Stimulated activated memory B cell treated with anti-CD40 and anti-IgM and Interleukin-4, amounts not matched to agents 10 μg/mL and 1 μg/mL and 100 μg/mL, for 72 hours (primary cell): ENCODE measurements at regions not wholly inside any gene's neighbourhood (a gene's known extent, or its start where the extent isn't known, plus 50 kb on each side); places are given as distances from the start of the nearest gene placed in this dataset.

Source experiments
- ATAC-seq: fragments of 150-1000 bp; cut with Tn5 transposase; 2 replicates; pipeline ENCODE4 v1.10.0; 2021
- H3K27ac Mint-ChIP-seq: one replicate; pipeline ENCODE4 v1.8.0; 2022; ENCODE audit warnings: mild to moderate bottlenecking, mixed read lengths
- H3K27me3 Mint-ChIP-seq: one replicate; pipeline ENCODE4 v1.8.0; 2022; ENCODE audit warnings: mixed read lengths
- H3K36me3 Mint-ChIP-seq: one replicate; pipeline ENCODE4 v1.8.0; 2022; ENCODE audit warnings: mixed read lengths
- H3K4me1 Mint-ChIP-seq: one replicate; pipeline ENCODE4 v1.8.0; 2022; ENCODE audit warnings: mixed read lengths
- H3K4me3 Mint-ChIP-seq: one replicate; pipeline ENCODE4 v1.8.0; 2022; ENCODE audit warnings: mild to moderate bottlenecking, moderate library complexity, mixed read lengths
- H3K9me3 Mint-ChIP-seq: one replicate; pipeline ENCODE4 v1.8.0; 2022; ENCODE audit warnings: mixed read lengths

- H3K27ac Mint-ChIP-seq = no peak overlapping the region
- H3K4me3 Mint-ChIP-seq = no peak overlapping the region
- peaks cover 9% of the 10 kb centered on the region for H3K4me1 Mint-ChIP-seq
- H3K36me3 Mint-ChIP-seq = peaks cover 8% of the 10 kb centered on the region
- ATAC-seq = no peak
- H3K9me3 Mint-ChIP-seq = peaks cover 14% of the 10 kb centered on the region
- peaks cover 25% of the 10 kb centered on the region for H3K27me3 Mint-ChIP-seq
Measured at GRCh38 chr7:156560696-156561095, 79.9 kb upstream of the RNF32 start.

- no peak for ATAC-seq
- H3K4me1 Mint-ChIP-seq = peaks cover 2% of the 10 kb centered on the region
- peaks cover 25% of the 10 kb centered on the region for H3K27me3 Mint-ChIP-seq
- no peak overlapping the region for H3K4me3 Mint-ChIP-seq
- H3K27ac Mint-ChIP-seq = no peak overlapping the region
- peaks cover 12% of the 10 kb centered on the region for H3K9me3 Mint-ChIP-seq
- H3K36me3 Mint-ChIP-seq = peaks cover 4% of the 10 kb centered on the region
Measured at GRCh38 chr7:156560075-156560474, 80.5 kb upstream of the RNF32 start.

DNA sequence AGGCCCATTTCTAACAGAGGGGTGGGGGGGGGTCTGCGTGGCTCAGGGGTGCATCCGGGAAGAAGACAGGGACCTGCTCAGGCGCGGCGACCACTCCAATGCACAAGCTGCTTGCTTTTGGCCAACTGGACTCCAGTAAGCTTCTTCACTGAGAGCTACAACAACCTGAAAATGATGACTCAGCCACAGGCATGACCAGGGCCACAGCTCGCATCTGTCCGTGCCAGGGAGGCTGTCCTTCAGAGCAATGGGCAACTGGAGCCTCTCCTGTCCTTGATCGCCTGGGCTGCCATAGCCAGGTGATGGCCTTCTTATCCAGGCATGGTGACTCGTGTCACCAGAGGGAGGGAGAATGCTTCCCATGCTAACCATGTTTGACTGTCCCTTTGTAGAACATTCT, 81.6 kb upstream of the RNF32 start:
- H3K9me3 Mint-ChIP-seq = peaks cover 7% of the 10 kb centered on the region
- ATAC-seq = no peak
- H3K27me3 Mint-ChIP-seq = peaks cover 25% of the 10 kb centered on the region
- H3K36me3 Mint-ChIP-seq = no peaks in the 10 kb centered on the region
- H3K4me1 Mint-ChIP-seq = no peaks in the 10 kb centered on the region
- H3K4me3 Mint-ChIP-seq = no peak overlapping the region
- H3K27ac Mint-ChIP-seq = no peak overlapping the region

DNA sequence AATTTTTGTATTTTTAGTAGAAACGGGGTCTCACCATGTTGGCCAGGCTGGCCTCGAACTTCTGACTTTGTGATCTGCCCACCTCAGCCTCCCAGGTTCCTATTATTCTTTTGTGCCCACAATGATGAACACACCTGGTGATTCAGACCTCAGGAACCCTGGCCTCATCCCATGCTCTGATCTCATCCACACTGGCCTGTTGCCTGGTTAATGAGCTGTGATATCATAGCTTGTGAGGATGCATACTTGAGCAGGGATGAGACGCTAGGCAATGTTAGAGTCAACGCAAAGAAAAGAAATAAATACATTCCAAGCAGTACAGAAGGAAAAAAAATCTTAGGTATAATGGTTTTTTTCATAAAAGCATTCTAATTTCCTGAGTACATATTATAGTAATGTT, 82.4 kb upstream of the RNF32 start:
- Mint-ChIP-seq H3K27me3 (peaks cover 25% of the 10 kb centered on the region), H3K9me3 (no peaks in the 10 kb centered on the region), H3K36me3 (no peaks in the 10 kb centered on the region), H3K4me1 (no peaks in the 10 kb centered on the region), H3K27ac (no peak overlapping the region), H3K4me3 (no peak overlapping the region)
- ATAC-seq = no peak

DNA sequence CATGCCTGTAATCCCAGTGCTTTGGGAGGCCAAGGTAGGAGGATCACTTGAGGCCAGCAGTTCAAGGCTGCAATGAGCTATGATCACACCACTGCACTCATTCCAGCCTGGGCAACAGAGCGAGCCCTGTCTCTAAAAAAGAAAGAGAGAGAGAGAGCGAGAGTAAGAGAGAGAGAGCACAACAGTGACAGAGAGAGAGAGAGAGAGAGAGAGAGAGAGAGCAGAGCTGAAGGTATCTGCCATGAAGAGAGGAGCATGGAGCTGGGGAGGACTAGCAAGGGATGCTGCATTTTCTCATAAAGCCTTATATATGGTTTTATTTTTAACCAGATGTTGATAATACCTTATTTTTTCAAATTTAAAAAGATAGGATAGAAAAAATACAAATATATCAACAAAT, 84.5 kb upstream of the RNF32 start:
- Mint-ChIP-seq H3K4me3 (no peak overlapping the region), H3K27me3 (peaks cover 16% of the 10 kb centered on the region), H3K9me3 (no peaks in the 10 kb centered on the region), H3K27ac (no peak overlapping the region), H3K36me3 (no peaks in the 10 kb centered on the region), H3K4me1 (no peaks in the 10 kb centered on the region)
- ATAC-seq = no peak

DNA sequence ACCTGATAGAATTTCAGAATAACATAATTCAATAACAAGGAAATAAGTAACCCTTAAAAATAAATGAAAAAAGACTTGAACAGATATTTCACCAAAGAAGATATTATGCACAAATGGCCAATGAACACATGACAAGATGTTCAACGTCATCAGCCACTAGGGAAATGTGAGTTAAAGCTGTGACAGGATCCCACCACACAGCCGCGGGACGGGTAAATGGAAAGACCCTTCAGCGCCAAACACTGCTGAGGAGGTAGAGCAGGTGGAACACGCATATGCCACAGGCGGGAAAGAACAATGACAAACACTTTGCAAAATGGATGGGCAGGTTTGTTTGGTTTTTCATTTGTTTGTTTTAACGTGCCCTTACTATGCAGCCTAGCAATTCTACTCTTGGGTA, 86.1 kb upstream of the RNF32 start:
- Mint-ChIP-seq H3K9me3 (no peaks in the 10 kb centered on the region), H3K27ac (no peak overlapping the region)
- ATAC-seq = no peak

DNA sequence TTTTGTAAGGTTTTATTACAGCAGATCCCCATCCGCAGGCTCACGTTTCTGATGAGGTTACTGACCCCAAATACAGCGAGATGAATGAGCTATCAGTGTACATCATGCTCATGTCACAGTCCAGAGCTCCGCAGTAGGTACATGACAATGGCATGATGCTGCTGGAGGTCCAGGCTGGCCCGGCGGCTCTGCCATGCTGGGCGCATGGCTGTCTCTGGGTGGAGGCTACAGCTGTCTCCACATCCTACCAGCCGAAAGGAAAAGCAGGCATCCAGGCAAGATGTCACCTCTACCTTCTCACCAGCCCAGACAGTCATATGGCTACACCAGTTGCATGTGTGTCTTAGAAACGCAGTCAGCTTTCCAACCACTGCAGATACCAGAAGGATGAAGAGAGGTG, 90.9 kb upstream of the RNF32 start:
- H3K27ac Mint-ChIP-seq = no peak overlapping the region
- H3K36me3 Mint-ChIP-seq = peaks cover 14% of the 10 kb centered on the region
- H3K27me3 Mint-ChIP-seq = peaks cover 13% of the 10 kb centered on the region
- ATAC-seq = no peak
- H3K4me1 Mint-ChIP-seq = no peaks in the 10 kb centered on the region
- H3K4me3 Mint-ChIP-seq = no peak overlapping the region
- H3K9me3 Mint-ChIP-seq = peaks cover 9% of the 10 kb centered on the region

More for the DNA sequence above, 86.1 kb upstream of the RNF32 start:
- H3K36me3 Mint-ChIP-seq = peaks cover 3% of the 10 kb centered on the region
- H3K27me3 Mint-ChIP-seq = peaks cover under 1% of the 10 kb centered on the region
- no peaks in the 10 kb centered on the region for H3K4me1 Mint-ChIP-seq
- no peak overlapping the region for H3K4me3 Mint-ChIP-seq

DNA sequence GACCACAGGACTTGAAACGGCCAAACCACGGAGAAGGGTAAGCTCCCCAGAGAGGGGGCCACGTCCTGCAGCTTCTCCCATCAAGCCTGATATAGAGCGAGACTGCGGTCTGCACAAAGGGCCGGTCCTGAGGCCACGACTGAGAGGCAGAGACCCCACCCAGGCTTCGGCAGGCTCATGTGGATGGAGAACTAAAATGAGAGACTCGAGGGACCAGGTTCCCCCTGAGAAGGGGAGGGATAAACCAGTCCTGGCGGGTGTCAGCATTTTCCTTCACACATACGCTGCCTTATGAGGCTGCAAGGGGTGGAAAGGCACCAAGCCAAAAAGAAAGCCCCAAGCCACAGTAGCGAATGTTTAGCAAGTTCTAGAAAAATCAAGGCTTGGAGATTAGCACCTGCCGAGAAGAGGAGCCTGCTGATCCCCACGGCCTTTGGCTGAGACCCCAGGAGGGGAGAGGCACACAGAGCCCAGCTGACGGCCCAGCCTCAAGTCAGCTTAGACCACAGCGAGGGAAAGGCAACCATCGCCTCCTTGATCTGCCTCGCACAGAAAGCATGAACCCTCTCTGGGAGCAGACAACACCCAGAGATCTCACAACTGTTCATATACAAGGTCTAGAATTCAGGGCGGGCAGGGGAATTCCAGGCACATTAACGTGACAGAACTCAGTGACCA, 92.6 kb upstream of the RNF32 start:
- no peak overlapping the region for H3K4me3 Mint-ChIP-seq
- H3K9me3 Mint-ChIP-seq = peaks cover 9% of the 10 kb centered on the region
- H3K27me3 Mint-ChIP-seq = peaks cover 13% of the 10 kb centered on the region
- no peak overlapping the region for H3K27ac Mint-ChIP-seq
- H3K36me3 Mint-ChIP-seq = peaks cover 14% of the 10 kb centered on the region
- no peaks in the 10 kb centered on the region for H3K4me1 Mint-ChIP-seq
- no peak for ATAC-seq

DNA sequence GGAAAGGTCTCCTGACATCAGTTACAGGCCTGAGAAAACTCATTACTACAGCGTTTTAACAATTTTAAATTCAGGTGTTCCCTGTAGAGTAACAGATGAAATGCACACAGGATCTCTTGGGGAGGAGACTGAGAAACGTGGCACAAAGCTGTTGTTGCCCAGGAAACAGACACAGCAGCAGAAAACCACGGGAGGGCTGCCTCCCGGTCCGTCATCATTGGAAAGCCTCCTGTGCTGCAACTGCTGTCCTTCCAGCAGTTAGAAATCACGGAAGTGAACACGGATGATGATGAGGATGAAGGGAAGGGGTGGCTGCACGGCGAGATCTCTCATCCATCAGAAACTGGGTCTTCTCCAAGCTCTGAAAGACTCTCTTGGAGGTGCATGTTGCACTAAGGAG, 94.6 kb upstream of the RNF32 start:
- Mint-ChIP-seq H3K4me1 (no peaks in the 10 kb centered on the region), H3K27me3 (peaks cover 21% of the 10 kb centered on the region), H3K36me3 (peaks cover 14% of the 10 kb centered on the region), H3K9me3 (peaks cover 9% of the 10 kb centered on the region), H3K4me3 (no peak overlapping the region), H3K27ac (no peak overlapping the region)
- no peak for ATAC-seq

GRCh38 chr7:156544919-156545715, 95.5 kb upstream of the RNF32 start:
- ATAC-seq = no peak
- Mint-ChIP-seq H3K9me3 (peaks cover 9% of the 10 kb centered on the region), H3K36me3 (peaks cover 14% of the 10 kb centered on the region), H3K4me1 (no peaks in the 10 kb centered on the region), H3K27ac (no peak overlapping the region), H3K27me3 (peaks cover 21% of the 10 kb centered on the region), H3K4me3 (no peak overlapping the region)

DNA sequence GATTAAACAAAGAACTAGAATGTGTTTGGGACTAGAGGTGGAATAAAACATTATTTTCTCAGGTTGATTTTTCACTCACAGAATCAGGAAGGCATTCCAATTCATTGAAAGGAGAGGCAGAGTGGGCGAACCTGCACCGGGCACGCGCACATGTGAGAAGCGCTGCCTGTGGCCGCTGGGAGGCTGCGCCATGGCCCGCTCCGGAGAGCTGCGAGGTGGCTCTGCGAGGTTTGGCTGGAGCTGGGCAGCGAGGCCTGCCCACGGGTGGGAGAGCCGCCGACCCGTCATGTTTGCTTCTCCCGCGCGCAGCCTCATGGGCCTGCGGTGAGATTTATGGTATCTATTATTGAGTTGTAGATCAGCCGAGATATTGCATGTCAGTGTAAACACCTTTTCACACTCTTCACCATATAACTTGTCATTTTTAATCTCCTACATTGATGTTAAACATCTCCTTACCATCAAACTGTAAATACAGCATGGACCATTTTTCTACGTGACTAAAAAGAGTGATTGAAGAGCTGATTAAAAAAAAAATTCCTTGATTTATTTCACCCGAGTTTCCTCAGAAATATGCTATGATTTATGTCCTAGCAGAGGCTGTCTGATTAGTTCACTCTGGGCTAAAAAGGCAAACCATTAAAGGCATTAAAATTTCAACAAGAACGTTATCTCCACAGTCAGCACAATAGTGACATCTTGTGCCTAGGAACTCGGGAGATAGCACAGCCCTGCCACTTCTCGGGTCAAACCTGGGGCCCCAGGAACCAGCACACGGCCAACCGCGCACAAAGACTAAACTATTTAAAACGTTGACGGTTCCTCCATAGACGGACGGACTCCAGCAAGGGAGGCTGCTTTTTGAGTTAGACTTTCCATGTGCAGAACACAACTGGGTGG, 96.6 kb upstream of the RNF32 start:
- Mint-ChIP-seq H3K27ac (no peak overlapping the region), H3K27me3 (peaks cover 16% of the 10 kb centered on the region), H3K4me1 (no peaks in the 10 kb centered on the region), H3K9me3 (peaks cover 6% of the 10 kb centered on the region), H3K36me3 (peaks cover 7% of the 10 kb centered on the region), H3K4me3 (no peak overlapping the region)
- ATAC-seq = no peak

- ATAC-seq = no peak
- Mint-ChIP-seq H3K27me3 (peaks cover 9% of the 10 kb centered on the region), H3K27ac (no peak overlapping the region), H3K9me3 (peaks cover 6% of the 10 kb centered on the region), H3K36me3 (no peaks in the 10 kb centered on the region), H3K4me3 (no peak overlapping the region), H3K4me1 (no peaks in the 10 kb centered on the region)
Measured at GRCh38 chr7:156540619-156541165, 99.9 kb upstream of the RNF32 start.

- no peaks in the 10 kb centered on the region for H3K4me1 Mint-ChIP-seq
Measured at GRCh38 chr7:156539999-156540398, 100.6 kb upstream of the RNF32 start.

DNA sequence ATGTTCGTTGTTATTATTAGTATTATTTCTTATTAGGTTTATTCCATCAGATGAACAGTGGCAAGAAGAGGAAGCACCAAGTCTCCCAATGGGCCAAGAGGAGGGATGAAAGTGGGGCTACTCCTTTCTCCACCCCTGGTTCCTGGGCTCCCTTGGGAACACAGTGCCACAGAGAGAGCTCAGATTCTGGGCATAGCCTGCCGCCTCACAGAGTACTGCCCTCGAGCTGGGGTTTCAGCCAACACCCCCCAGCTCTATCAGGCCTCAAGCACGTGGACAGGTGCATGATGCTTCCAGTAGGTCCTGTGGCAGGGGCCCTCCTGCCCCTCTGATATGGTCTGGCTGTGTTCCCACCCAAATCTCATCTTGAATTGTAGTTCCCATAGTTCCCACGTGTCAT, 103.6 kb upstream of the RNF32 start:
- Mint-ChIP-seq H3K4me1 (no peaks in the 10 kb centered on the region), H3K9me3 (peaks cover 6% of the 10 kb centered on the region), H3K27me3 (peaks cover 15% of the 10 kb centered on the region), H3K27ac (no peak overlapping the region), H3K36me3 (no peaks in the 10 kb centered on the region), H3K4me3 (no peak overlapping the region)
- ATAC-seq = no peak

More at GRCh38 chr7:156539999-156540398, 100.6 kb upstream of the RNF32 start:
- no peak for ATAC-seq
- peaks cover 6% of the 10 kb centered on the region for H3K9me3 Mint-ChIP-seq
- H3K4me3 Mint-ChIP-seq = no peak overlapping the region
- H3K27ac Mint-ChIP-seq = no peak overlapping the region
- peaks cover 9% of the 10 kb centered on the region for H3K27me3 Mint-ChIP-seq
- no peaks in the 10 kb centered on the region for H3K36me3 Mint-ChIP-seq

GRCh38 chr7:156534925-156535324, 105.6 kb upstream of the RNF32 start:
- H3K36me3 Mint-ChIP-seq = no peaks in the 10 kb centered on the region
- peaks cover 6% of the 10 kb centered on the region for H3K9me3 Mint-ChIP-seq
- peaks cover 12% of the 10 kb centered on the region for H3K27me3 Mint-ChIP-seq
- H3K4me1 Mint-ChIP-seq = no peaks in the 10 kb centered on the region
- H3K27ac Mint-ChIP-seq = no peak overlapping the region
- no peak overlapping the region for H3K4me3 Mint-ChIP-seq
- no peak for ATAC-seq
